Nucleus accumbens (tissue), 56 donors: ENCODE measurements at regions not wholly inside any gene's neighbourhood (a gene's known extent, or its start where the extent isn't known, plus 50 kb on each side); places are given as distances from the start of the nearest gene placed in this dataset.

Experiments
- DNase-seq, 56 donors: peaks; one replicate each; lab custom pipeline; 2025; lab: John Stamatoyannopoulos, UW

DNA sequence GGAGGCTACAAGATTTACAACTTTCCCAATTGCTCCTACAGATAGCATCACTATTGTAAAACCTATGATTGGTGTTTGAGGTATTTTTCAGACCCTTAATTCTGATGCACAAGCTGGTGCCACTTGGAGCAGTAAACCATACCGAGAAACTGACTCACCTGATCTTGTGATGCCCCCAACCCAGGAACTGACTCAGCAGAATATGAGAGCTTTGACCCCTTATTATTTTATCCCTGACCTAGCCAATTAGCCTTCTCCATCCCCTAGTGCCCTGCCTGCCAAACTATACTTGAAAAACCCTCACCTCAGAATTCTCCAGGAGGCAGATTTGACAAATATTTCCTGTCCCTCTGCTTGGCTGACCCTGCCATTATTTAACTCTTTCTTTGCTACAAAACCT, 585.9 kb upstream of the GHITM start:
- no peak for DNase-seq

DNA sequence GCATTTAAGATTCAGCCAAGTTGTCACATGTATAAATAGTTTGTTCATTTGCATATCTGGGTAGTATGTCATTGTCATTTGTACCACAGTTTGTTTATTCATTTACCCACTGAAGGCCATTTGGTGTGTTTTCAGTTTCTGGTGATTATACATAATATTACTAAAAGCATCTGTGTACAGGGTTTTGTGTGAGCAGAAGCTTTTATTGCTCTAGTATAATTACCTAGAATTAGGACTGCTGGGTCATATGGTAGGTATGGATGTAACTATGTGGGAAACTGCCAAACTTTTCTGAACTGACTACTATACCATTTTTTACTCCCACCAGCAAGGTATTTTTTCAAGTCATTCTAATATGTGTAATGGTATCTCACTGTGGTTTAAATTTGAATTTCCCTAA, 584.0 kb upstream of the GHITM start:
- no peak for DNase-seq

DNA sequence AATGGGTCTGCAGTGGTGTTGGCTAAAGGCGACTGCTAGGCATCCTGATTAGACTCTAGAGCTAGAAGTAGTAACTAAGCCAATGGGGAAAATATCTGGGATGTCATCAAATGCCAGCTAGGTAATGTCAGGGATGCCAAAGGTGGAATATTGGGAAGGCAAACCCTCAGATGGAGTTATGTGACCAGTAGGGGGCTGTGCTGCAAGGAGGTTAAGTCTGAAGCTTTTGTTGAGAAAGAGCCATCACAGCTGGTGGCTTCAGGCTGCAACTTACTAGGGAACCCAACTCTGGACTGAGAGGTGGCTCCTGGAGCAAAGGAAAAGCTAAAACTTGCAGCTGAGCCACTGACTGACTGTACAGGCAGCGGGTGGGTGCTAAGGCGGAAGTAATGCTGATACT, 576.9 kb upstream of the GHITM start:
- no peak for DNase-seq

DNA sequence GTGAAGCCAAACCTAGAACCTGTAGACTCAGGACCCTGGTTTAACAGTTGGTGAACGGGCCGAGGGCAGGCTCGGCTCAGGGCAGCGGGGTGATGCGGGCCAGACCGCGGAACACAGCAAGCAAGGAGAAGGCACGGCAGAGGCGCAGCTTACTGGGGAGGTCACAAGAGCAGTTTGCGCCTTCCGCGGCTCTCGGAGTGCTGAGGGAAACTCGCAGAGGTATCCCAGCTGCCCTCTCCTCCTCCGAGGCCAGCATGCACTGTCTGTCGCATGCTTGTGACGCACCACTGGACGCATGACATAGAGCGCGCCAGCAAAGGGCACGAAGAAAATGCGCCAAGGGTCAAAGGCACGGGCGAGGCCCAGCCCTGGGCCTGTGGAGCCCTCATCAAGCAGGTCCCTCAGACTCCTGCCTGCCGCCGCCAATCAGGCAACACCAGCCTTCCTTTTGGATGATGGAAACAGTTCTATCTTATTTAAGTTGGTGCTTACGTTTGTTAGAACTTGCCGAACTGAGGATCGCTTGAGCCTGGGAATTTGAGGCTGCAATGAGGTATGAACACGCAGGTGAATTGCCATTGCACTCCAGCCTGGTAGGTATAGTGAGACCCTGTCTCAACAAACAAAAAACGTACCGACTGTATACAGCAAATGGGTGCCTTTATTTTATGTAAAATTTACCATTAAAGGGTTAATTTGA, 574.3 kb upstream of the GHITM start:
- no peak for DNase-seq

DNA sequence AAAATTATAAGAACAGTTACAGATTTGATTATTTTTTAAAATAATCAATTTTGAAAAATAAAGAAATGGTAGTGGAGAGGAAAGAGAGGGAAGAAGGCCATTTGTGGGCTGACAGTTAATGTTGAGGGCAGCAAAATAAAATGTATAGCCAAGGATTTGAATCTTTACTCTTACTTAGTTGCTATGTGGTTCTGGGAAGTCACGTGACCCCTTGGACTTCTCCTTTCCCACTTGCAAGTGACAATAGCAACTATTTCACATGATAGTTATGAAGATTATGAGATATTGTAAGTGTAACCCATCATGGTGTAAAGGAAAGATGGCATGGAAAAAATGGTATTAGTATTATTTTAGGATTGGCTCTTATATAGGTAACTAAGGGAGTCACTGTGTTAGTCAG, 567.3 kb upstream of the GHITM start:
- no peak for DNase-seq

DNA sequence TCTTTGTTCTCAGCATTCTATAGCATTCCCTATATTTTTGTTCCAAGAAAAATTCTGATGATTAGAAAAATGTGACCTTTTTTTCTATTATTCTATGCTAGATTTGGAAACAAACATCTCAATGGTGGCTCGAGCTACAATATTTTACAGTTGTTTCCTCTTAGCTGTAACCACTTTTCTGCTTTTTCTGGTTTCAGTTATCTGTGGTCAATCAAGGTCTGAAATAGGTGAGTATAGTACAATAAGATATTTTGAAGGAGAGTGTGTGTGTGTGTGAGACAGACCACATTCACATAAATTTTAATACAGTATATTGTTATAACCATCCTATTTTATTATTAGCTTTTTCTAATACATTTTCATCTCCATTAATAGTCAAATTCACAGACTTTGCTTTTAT, 564.5 kb upstream of the GHITM start:
- DNase-seq = no peak

DNA sequence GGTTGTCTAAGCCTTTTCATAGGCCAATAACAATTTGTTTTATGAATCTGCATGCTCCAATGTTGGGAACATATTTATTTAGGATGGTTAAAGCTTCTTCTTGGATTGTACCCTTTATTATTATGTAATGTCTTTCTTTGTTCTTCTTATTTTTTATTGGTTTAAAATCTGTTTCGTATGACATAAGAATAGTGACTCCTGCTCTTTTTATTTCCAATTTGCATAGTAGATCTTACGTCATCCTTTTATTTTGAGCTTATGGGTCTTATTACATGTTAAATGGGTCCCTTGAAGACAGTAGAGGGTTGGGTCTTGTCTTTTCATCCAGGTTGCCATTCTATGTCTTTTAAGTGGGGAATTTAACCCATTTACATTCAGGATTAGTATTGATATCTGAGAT, 561.9 kb upstream of the GHITM start:
- no peak for DNase-seq

DNA sequence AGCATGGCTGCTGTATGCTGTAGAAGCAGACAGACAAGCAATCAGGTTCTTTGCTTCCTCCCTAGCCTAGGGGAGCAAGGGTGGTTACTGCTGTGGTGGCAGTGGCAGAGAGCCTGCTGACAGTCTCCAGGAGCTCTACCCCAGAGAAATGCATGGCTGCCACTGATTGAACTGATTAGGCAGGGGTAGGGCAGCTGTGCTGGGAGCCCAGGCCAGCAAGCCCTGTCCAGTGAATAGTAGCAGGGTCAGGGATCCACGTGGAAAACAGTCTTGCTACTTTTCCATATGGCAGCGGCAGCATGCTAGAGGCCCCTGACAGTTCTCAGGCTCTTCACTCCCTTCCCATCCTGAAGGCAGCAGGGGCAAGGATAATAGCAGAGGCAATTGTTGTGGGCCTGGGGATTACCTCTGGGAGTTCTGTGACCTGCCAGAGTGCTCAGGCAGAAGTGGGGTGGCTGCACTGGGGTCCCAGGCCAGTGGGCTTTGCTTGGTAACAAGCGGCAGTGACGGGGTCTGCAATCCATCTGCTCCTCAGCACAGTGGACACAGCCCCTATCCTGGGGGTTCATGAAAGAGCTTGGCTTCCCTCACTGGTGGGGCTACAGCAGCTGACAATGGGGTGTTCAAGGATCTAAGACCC, 558.8 kb upstream of the GHITM start:
- DNase-seq = no peak

DNA sequence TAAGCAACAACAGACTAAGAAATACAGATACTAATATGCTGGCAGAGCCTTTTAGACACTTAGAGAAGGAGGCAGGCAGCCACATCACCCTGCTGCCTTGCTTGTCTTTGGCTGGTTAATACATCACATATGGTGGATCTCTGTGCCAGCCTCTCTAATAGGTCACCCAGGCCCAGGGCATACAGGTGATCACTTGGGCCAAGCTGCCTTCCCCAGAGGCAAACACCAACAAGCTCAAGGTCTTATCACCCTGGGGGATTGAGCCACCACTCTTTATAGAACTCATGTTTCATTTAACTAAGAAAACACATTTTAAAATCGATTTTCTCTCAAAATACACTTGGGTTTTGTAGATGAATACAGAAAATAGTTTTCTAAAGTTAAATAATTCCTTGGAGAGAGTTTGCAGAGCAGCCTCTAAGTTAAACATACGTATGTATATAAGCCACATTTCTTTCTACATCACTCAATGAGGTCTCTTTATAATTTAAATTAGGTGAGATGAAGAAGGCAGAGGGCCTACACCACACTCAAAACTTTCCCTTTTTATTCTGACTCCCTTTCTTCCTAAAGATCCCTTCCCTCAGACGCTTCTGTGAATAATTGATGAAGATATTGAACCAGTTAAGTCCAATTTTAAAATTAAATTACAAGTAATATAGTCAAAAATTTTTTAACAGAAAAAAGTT, 556.8 kb upstream of the GHITM start:
- DNase-seq = no peak

DNA sequence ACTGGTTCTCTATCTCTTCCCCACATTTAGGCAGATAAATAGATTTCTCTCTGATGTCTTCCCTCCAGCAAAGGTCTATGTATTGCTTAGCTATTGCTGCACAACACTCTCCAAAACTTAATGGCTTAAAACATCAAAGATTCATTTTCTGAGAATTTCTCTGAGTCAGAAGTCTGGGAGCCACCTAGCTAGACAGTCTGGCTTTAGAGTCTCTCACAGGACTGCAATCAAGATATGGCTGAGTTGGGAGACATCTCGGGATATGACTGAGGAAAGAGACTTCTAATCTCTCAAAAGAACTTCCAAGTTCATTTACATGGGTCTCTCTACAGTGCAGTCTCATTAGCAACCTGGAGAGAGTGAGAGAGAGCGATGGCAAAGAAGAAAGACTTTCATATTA, 553.6 kb upstream of the GHITM start:
- DNase-seq = no peak

DNA sequence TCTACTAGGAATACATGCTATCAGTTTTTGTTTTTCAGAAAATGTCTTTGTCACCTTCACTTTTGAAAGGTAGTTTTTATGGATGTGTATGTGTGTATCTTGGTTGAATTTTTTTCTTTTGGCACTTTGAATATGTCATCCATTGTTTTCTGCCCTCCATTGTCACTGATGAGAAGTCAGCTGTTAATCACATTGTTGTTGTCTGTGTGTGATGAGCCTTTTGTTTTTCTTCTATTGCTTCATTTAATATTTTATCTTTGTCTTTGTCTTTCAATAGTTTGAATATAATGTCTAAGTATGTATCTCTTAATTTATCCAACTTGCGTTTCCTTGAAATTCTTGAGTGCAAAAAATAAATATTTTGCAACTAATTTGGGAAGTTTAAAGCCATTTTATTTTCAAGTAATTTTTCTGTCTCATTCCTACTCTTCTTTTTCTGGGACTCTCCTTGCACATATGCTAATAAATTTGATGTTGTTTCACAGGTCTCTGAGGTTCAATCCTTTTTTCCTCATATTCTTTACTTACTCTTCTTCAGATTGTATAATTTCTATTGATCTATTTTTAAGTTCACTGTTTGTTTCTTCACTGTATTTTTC, 546.9 kb upstream of the GHITM start:
- DNase-seq = no peak

DNA sequence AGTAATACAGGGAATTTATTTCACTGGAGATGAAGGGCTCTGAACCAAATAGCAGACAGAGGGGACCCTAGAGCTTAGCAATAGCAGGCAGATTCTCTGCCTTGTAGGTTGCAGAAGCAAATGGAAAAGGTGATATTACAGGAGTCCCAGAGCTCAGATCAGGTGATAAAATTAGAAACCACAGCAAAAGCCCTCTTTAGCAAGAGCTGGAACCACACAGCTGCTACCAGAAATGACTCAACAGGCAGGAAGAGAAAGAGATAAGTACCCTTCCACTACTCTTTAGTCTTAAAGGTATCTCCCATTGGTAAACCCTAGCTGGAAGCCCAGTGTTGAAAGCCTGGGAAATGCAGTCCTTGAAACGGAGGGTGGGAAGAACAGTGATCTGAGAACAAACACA, 535.6 kb upstream of the GHITM start:
- DNase-seq = no peak

DNA sequence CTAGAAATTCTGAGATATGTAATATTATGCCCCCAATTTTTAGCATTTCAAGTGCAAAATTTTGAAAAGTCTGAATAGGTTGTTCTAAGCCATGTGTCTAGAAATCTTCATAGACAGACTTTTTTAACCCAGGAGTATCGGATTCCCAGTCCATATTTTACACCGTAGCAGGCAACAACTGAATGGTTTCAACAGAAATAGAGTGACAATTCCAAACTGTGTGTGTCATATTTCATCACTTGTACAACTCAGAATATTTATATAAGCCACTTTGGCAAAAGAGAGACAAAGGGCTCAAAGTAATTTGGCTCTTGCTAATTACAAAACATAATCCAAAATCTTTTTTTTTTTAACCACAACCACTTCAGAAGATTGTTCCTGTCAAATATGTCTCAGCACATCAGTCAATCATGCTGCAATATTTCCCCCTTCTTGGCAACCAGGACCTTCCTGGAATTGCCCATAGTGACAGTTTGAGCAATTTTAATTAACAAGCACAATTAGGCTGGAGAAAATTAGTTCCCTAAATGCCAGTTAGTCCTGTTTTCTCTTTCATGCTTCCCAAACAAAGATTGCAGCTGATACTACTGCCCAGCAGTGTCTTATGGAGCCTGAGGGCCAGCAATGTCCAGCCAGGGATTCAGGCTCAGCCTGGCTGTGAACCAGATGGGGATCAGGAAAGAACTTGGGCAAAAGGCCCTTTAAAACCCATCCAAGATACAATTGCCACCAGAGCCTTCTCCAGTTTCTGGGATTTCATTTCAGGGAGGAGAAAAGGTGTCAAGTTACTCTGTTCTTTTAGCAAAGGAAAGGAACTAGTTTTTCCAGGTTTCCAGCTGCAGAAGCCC, 533.3 kb upstream of the GHITM start:
- DNase-seq = no peak

DNA sequence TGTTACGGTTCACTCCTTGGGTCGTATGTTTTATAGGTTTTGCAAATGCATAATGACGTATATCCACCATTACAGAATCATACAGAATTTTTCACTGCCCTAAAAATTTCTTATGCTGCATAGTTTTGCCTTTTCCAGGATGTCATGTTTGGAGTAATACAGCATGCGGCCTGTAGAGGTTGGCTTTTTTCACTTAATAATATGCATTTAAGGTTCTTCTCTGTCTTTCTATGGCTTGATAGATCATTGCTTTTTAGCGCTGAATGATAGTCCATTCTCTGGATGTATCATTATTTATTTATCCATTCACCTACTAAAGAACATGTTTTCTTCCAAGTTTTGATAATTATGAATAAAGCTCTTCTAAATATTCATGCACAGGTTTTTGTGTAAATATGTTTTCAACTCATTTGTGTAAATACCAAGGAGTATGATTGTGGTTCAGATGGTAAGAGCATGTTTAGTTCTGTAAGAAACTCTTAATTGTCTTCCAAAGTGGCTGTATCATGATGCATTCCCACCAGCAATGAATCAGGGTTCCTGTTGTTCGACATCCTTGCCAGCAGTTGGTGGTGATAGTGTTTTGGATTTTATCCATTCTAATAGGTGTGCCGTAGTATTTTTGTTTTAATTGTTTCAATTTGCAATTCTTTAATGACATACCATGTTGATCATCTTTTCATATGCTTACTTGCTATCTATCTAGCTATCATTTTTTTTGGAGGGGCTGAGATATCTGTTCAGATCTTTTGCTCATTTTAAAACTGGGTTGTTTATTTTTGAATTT, 531.2 kb upstream of the GHITM start:
- no peak for DNase-seq

DNA sequence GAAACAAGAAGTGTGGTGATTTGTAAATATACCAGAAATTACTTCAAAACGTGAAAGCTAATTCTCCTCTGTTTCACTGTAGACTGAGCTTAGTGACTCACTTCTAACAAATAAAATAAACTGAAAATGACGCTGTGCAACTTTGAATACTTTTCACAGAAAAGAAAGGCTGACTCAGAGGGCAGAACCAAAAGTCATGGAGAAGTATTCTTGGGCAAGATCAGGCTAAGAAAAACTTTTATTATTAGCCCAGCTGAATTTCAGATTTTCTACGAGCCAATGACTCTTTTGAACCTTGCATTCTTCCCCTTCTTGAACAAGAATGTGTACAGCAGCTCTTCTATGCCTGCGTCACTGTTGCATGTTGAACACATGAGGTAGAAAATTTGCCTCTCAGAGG, 527.3 kb upstream of the GHITM start:
- DNase-seq = no peak

DNA sequence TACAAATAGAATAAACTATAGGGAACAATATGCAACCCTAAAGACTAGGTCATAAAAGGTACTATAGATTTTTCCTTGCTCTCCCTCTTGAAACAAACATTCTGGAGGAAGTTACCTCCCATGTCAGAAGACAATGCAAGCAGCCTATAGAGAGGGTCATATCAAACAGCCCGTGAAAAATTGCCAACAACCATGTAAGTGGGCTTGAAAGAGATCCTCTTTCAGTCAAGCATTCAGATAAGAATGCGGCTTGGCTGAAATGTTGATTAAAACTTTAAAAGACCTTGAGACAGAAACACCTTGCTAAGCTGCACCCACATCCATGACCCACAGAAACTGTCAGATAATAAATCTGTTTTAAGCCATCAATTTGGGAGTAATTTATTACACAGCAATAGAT, 526.6 kb upstream of the GHITM start:
- no peak for DNase-seq

DNA sequence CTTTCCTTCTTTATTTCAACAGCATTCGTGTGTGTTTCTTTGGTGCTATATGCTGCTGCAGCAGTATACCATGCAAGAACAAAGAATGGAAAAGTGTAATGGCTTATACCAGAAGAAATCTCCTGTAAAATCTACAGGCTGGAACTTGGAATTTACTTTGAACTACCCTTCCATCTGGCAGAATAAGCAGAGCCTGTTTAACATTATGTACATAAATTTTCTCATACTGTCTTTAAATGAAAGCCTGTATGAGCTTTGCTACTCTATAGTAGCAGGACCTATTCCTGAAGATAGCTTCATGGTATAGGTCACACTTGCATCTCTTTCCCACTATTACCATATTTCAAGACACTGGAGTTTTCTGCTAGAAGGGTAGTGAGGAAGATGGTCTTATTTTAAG, 522.1 kb upstream of the GHITM start:
- DNase-seq = no peak

DNA sequence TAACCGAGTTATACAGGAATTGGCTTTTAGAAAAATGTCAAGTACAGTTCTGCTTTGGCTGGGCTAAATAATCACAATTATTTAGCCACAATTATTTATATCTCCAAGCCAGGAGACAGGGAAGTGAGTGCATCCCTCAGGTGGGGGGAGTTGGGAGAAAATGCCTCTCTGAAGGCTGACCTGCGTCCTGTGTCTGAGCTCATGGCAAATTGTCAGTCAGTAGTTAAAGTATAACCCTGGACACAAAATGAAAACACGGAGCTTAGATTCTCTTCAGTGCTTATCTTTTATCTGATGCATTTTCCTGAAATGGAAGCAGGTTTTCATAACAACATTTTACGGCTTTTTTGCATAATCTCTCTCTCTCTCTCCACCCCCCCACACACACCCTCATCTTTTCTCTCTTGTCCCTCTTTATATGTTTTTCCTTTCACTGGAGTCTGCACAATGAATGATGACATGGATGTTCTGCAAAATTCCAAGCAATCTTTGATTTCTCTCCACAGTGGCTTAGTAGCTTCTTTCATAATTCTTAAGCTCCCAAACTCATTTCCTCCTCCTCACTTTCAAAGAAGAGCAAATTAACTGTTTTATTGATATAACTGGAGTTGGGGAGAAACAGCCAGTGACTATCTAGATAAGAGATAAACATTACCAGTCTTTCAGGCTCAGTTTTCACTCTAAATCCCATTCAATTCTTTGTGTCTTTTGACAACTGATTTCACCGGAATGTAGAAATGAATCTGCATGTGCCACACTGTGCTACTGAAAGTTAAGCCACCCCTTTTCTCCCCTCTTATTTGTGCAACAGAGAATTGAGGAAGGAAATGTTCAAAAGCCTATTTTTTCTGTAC, 521.4 kb upstream of the GHITM start:
- DNase-seq = no peak

DNA sequence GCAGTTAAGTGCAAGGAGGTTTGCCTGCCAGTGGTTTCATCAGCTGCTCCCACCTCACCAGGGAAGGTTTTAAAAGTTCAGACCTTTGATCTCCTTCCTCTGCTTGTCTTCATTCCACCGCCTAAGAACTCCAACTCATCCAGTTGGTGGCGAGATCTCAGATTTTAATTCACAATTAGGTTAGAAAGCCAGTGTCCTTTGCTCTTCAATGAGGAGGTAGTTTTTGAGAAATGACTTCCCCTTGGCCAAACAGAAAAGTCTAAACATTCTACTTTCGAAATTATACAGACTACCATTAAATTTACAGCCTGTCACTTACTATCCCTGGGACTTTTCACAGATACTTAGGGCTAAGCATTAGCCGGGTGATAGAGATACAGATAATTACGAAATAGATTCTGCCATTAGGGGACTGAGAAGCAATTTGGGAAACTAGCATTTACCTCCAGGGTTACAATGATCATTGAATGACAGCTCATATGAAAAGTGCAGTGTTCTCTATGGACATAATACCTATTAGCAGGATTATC, 513.4 kb upstream of the GHITM start:
- no peak for DNase-seq
